HepG2 (cell line): ENCODE measurements at regions not wholly inside any gene's neighbourhood (a gene's known extent, or its start where the extent isn't known, plus 50 kb on each side); places are given as distances from the start of the nearest gene placed in this dataset.

Source experiments
- ATAC-seq: fragments of 200-7000 bp; cut with Tn5 transposase; 3 replicates; pipeline ENCODE4 v1.9.1; 2020; ENCODE audit warnings: mild to moderate bottlenecking, moderate library complexity
- BruUV-seq: library from RNA; stranded (reverse); fragments of 400-500 nt; replicated peaks from 2 replicates; lab custom pipeline; 2021; lab: Mats Ljungman, UMichigan
- CTCF ChIA-PET: fragments of 300-600 bp; formaldehyde crosslinking; extraction: SDS; loops from one replicate; lab custom pipeline; 2021; ENCODE audit warnings: low total read pairs, inconsistent platforms, low intra/inter-chr PET ratio; lab: Yijun Ruan, JAX
- POLR2A ChIA-PET: fragments of 350-600 bp; sonication (Branson Sonifier 250); formaldehyde crosslinking; loops from one replicate; lab custom pipeline; 2020; ENCODE audit warnings: antibody characterized with exemption, inconsistent platforms; lab: Yijun Ruan, JAX
- DNase-seq: peaks from one replicate; pipeline ENCODE4 v3.0.0-alpha.2; 2015; ENCODE audit warnings: low spot score
- FAIRE-seq: peaks from 3 replicates; lab custom pipeline; 2011; peaks lifted over from hg19 to GRCh38; lab: Jason Lieb, UNC
- H2AFZ ChIP-seq: one replicate; pipeline ENCODE4 v1.6.1; 2011; ENCODE audit warnings: low read length, inconsistent platforms
- H3K27ac ChIP-seq: fragments of 300-600 bp; 3 replicates; pipeline ENCODE4 v1.8.0; 2011; ENCODE audit warnings: mixed run types, mild to moderate bottlenecking, mixed read lengths, low read length, inconsistent platforms; ENCODE audit not compliant: insufficient read depth; ENCODE audit errors: extremely low read length
- H3K27me3 ChIP-seq, 2 experiments: fragments of 200-600 bp in 1 of 2; 2 replicates in 1 of 2; 3 replicates in 1 of 2; pipeline versions ENCODE4 v1.6.0 to v1.8.0; 2011; ENCODE audit warnings: low read length in 2 of 2, mild to moderate bottlenecking in 2 of 2, moderate library complexity in 2 of 2, inconsistent platforms in 1 of 2; ENCODE audit not compliant: insufficient read depth in 2 of 2, control insufficient read depth in 1 of 2
- H3K36me3 ChIP-seq, 2 experiments: fragments of 200-600 bp in 1 of 2; replicated peaks in 1 of 2; 2 replicates in 1 of 2; 3 replicates in 1 of 2; pipeline versions ENCODE4 v1.5.1 to v1.8.0; 2011; ENCODE audit warnings: low read length in 2 of 2, inconsistent platforms in 1 of 2; ENCODE audit not compliant: insufficient read depth in 2 of 2, control insufficient read depth in 1 of 2
- H3K4me1 ChIP-seq: 2 replicates; pipeline ENCODE4 v1.5.1; 2012; ENCODE audit warnings: low read length, inconsistent platforms; ENCODE audit not compliant: insufficient read depth
- H3K4me2 ChIP-seq: 2 replicates; pipeline ENCODE4 v1.6.0; 2011; ENCODE audit warnings: low read depth, low read length, inconsistent platforms
- H3K4me3 ChIP-seq, 3 experiments: fragments of 200-600 bp in 1 of 3; sonication (generic), shearing (Covaris generic) in 1 of 3; replicated peaks in 1 of 3; 2 replicates each; pipeline ENCODE4 v1.5.1; 2011 to 2016; ENCODE audit warnings: low read length in 3 of 3, inconsistent platforms in 2 of 3, low read depth in 2 of 3, mild to moderate bottlenecking in 2 of 3, control low read depth in 1 of 3, mixed read lengths in 1 of 3; ENCODE audit not compliant: insufficient read depth in 1 of 3
- H3K79me2 ChIP-seq: one replicate; pipeline ENCODE4 v1.6.1; 2011; ENCODE audit warnings: low read length, inconsistent platforms; ENCODE audit not compliant: insufficient read depth
- H3K9ac ChIP-seq: 2 replicates; pipeline ENCODE4 v1.6.0; 2011; ENCODE audit warnings: mild to moderate bottlenecking, low read depth, low read length, inconsistent platforms; ENCODE audit not compliant: insufficient read depth
- H3K9me3 ChIP-seq: 2 replicates; pipeline ENCODE4 v1.5.1; 2012; ENCODE audit warnings: mild to moderate bottlenecking, low read length
- H4K20me1 ChIP-seq: 2 replicates; pipeline ENCODE4 v1.6.0; 2011; ENCODE audit warnings: inconsistent platforms, mild to moderate bottlenecking, low read length, moderate library complexity; ENCODE audit not compliant: insufficient read depth
- AGO2 ChIP-seq: fragments of 200-400 bp; formaldehyde crosslinking; optimal IDR thresholded peaks from 2 replicates; pipeline ENCODE3; 2017; ENCODE audit warnings: mild to moderate bottlenecking, low read depth, low read length, moderate library complexity
- ARNT ChIP-seq: fragments of 450-650 bp; IDR thresholded peaks from 2 replicates; pipeline ENCODE4 v1.6.1; 2017
- ARNT2 ChIP-seq: sonication (generic); formaldehyde crosslinking; IDR thresholded peaks from 2 replicates; pipeline ENCODE4 v1.8.0; 2022; ENCODE audit warnings: mild to moderate bottlenecking, low read depth, missing genetic modification reagents, moderate library complexity
- ATM ChIP-seq: fragments of 450-650 bp; IDR thresholded peaks from 2 replicates; pipeline ENCODE4 v1.7.1; 2017; ENCODE audit warnings: mild to moderate bottlenecking, borderline replicate concordance
- CBFB ChIP-seq: sonication (generic); formaldehyde crosslinking; IDR thresholded peaks from 2 replicates; pipeline ENCODE4 v1.4.0; 2020; ENCODE audit warnings: missing genetic modification reagents
- FOSL1 ChIP-seq: sonication (generic); formaldehyde crosslinking; IDR thresholded peaks from 2 replicates; pipeline ENCODE4 v1.9.0; 2021; ENCODE audit warnings: missing genetic modification reagents, borderline replicate concordance
- ZNF629 ChIP-seq: sonication (generic); formaldehyde crosslinking; conservative IDR thresholded peaks from 2 replicates; pipeline ENCODE4 v1.5.0; 2020; ENCODE audit warnings: missing genetic modification reagents
- ZNF713 ChIP-seq: sonication (generic); formaldehyde crosslinking; IDR thresholded peaks from 2 replicates; pipeline ENCODE4 v1.4.0; 2020; ENCODE audit warnings: mild to moderate bottlenecking, missing genetic modification reagents
- ZNF737 ChIP-seq: sonication (generic); formaldehyde crosslinking; IDR thresholded peaks from 2 replicates; pipeline ENCODE4 v1.5.0; 2020; ENCODE audit warnings: missing genetic modification reagents, mild to moderate bottlenecking, borderline replicate concordance
- ZNF782 ChIP-seq: sonication (generic); formaldehyde crosslinking; IDR thresholded peaks from 2 replicates; pipeline ENCODE4 v1.4.0; 2020; ENCODE audit warnings: missing genetic modification reagents, mild to moderate bottlenecking, borderline replicate concordance
- ZNF891 ChIP-seq: sonication (generic); formaldehyde crosslinking; IDR thresholded peaks from 2 replicates; pipeline ENCODE4 v1.5.0; 2020; ENCODE audit warnings: mild to moderate bottlenecking, missing genetic modification reagents
- ZSCAN21 ChIP-seq: sonication (generic); formaldehyde crosslinking; IDR thresholded peaks from 2 replicates; pipeline ENCODE4 v1.8.0; 2022; ENCODE audit warnings: mild to moderate bottlenecking, missing genetic modification reagents, moderate library complexity, borderline replicate concordance
- WGBS: methylation state at CpG from one replicate; pipeline ENCODE4 v1.1.6; 2017; ENCODE audit warnings: low lambda C conversion rate; 5-methylcytosine and 5-hydroxymethylcytosine counted together
- in situ Hi-C: cut with HindIII; loops from 2 replicates; pipeline ENCODE4 v1.10.0; 2017; ENCODE audit warnings: low pct_unique_long_range_greater_than_20kb; ENCODE audit not compliant: extremely low pct_ligation_motif_present
- intact Hi-C: fragments of 100-400 bp; cut with micrococcal nuclease; formaldehyde crosslinking; loops from one replicate; pipeline ENCODE4 v1.10.0; 2022; ENCODE audit not compliant: unreplicated experiment
- TF ChIP-seq, protein P1 (sequence below): sonication (generic); formaldehyde crosslinking; IDR thresholded peaks from 2 replicates; pipeline ENCODE4 v1.5.0; 2020; ENCODE audit warnings: missing genetic modification reagents
- TF ChIP-seq, protein P2 (sequence below), 2 experiments: fragments of 450-650 bp in 1 of 2; sonication (generic) in 1 of 2; formaldehyde crosslinking; IDR thresholded peaks; 2 replicates each; pipeline versions ENCODE4 v1.5.0 to v1.8.0; 2020 to 2022; ENCODE audit warnings: mild to moderate bottlenecking in 1 of 2, missing genetic modification reagents in 1 of 2

GRCh38 chr6:885051-885590 lies 192.2 kb upstream of the EXOC2 start:
- H3K27me3 ChIP-seq = peaks cover 1 to 24% of the 10 kb centered on the region in 2 experiments; a peak in 3 of 5 replicates
- H4K20me1 ChIP-seq = no peaks in the 10 kb centered on the region
- no TSS peak for BruUV-seq
- FAIRE-seq = no peak
- H3K4me2 ChIP-seq = no peak overlapping the region
- no peaks in the 10 kb centered on the region for H3K9me3 ChIP-seq
- in situ Hi-C loops (no loop called here), intact Hi-C loops (no loop called here)
- H3K4me3 ChIP-seq = no peak overlapping the region
- ChIA-PET POLR2A (no interaction called here), CTCF (no interaction called here)
- H3K36me3 ChIP-seq = no peaks in the 10 kb centered on the region
- H3K4me1 ChIP-seq = no peaks in the 10 kb centered on the region
- no peak overlapping the region for H3K9ac ChIP-seq
- TF ChIP-seq, protein P1, sequence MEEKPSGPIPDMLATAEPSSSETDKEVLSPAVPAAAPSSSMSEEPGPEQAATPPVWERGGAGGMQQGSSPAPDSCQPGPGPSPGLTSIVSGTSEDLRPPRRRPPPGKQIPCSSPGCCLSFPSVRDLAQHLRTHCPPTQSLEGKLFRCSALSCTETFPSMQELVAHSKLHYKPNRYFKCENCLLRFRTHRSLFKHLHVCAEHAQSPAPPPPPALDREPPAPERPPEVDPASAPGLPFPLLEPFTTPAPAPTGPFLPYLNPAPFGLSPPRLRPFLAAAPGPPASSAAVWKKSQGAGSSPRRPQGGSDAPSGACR (CRISPR knock-in tag) = no peak
- TF ChIP-seq AGO2 (no peak), CBFB (CRISPR knock-in tag) (no peak), ZNF713 (CRISPR knock-in tag) (no peak), ZNF891 (CRISPR knock-in tag) (no peak), ZNF629 (CRISPR knock-in tag) (no peak), ARNT2 (CRISPR knock-in tag) (no peak), ATM (no peak), ZNF737 (CRISPR knock-in tag) (no peak), ZSCAN21 (CRISPR knock-in tag) (no peak), ARNT (no peak), FOSL1 (CRISPR knock-in tag) (no peak), ZNF782 (no peak)
- TF ChIP-seq, protein P2, sequence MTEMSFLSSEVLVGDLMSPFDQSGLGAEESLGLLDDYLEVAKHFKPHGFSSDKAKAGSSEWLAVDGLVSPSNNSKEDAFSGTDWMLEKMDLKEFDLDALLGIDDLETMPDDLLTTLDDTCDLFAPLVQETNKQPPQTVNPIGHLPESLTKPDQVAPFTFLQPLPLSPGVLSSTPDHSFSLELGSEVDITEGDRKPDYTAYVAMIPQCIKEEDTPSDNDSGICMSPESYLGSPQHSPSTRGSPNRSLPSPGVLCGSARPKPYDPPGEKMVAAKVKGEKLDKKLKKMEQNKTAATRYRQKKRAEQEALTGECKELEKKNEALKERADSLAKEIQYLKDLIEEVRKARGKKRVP (CRISPR knock-in tag; IDR thresholded peaks at IDR 0.05) = no peak
- H3K27ac ChIP-seq = no peak overlapping the region
- no peak for DNase-seq
- ATAC-seq = no peak
- 26% methylated on average over 7 of the region's 7 CpGs for WGBS
- no peak overlapping the region for H2AFZ ChIP-seq
- no peaks in the 10 kb centered on the region for H3K79me2 ChIP-seq
